RWPE2 (cell line): ENCODE measurements at regions not wholly inside any gene's neighbourhood (a gene's known extent, or its start where the extent isn't known, plus 50 kb on each side); places are given as distances from the start of the nearest gene placed in this dataset.
A peak's percentile ranks its signal among the peaks of the same experiment; 100 is the strongest.

Experiments used
- ATAC-seq: fragments of 200-7000 bp; cut with Tn5 transposase; 3 replicates; pipeline ENCODE4 v1.9.1; 2021; ENCODE audit warnings: low read depth
- DNase-seq: peaks from one replicate; pipeline ENCODE4 v3.0.0-alpha.2; 2020; ENCODE audit warnings: low spot score
- H3K27ac ChIP-seq: fragments of 450-650 bp; 2 replicates; pipeline ENCODE4 v1.5.1; 2017; ENCODE audit warnings: mild to moderate bottlenecking; ENCODE audit not compliant: poor library complexity, severe bottlenecking
- H3K27me3 ChIP-seq: fragments of 250-450 bp; sonication (Bioruptor Pico); 2 replicates; pipeline ENCODE4 v1.5.1; 2021; ENCODE audit warnings: mild to moderate bottlenecking, moderate library complexity; ENCODE audit not compliant: insufficient read depth, poor library complexity, severe bottlenecking
- H3K36me3 ChIP-seq: fragments of 250-450 bp; sonication (Bioruptor Pico); 2 replicates; pipeline ENCODE4 v1.5.1; 2020; ENCODE audit warnings: low read depth, mild to moderate bottlenecking, moderate library complexity
- H3K4me1 ChIP-seq: fragments of 250-450 bp; sonication (Bioruptor Pico); 2 replicates; pipeline ENCODE4 v1.5.1; 2021; ENCODE audit warnings: mild to moderate bottlenecking, moderate library complexity; ENCODE audit not compliant: insufficient read depth, poor library complexity, severe bottlenecking
- H3K4me3 ChIP-seq: fragments of 250-450 bp; sonication (Bioruptor Pico); 2 replicates; pipeline ENCODE4 v1.5.1; 2021; ENCODE audit warnings: mild to moderate bottlenecking, moderate library complexity; ENCODE audit not compliant: severe bottlenecking
- H3K9me3 ChIP-seq: fragments of 250-450 bp; sonication (Bioruptor Pico); 2 replicates; pipeline ENCODE4 v1.5.1; 2021; ENCODE audit warnings: mild to moderate bottlenecking, moderate library complexity; ENCODE audit not compliant: severe bottlenecking
- CTCF ChIP-seq: fragments of 450-650 bp; IDR thresholded peaks from one replicate; pipeline ENCODE4 v1.5.1; 2017; ENCODE audit warnings: mild to moderate bottlenecking, moderate library complexity; ENCODE audit not compliant: poor library complexity, severe bottlenecking

- TF ChIP-seq CTCF, result no peak
- no peak overlapping the region for H3K27ac ChIP-seq
- ATAC-seq, result no peak
- H3K36me3 ChIP-seq, result no peaks in the 10 kb centered on the region
- no peaks in the 10 kb centered on the region for H3K4me1 ChIP-seq
- DNase-seq, result no peak
- H3K9me3 ChIP-seq, result no peaks in the 10 kb centered on the region
- no peaks in the 10 kb centered on the region for H3K27me3 ChIP-seq
- H3K4me3 ChIP-seq, result no peak overlapping the region
Measured at GRCh38 chr3:124125315-124125714, 133.4 kb upstream of the ROPN1 start.

- DNase-seq (no peak), ATAC-seq (no peak)
Measured at GRCh38 chr3:124126436-124127023, 134.6 kb upstream of the ROPN1 start.

GRCh38 chr3:124131158-124131557 is 139.2 kb upstream of the ROPN1 start:
- Histone ChIP-seq H3K9me3 (no peaks in the 10 kb centered on the region), H3K4me3 (no peak overlapping the region), H3K4me1 (no peaks in the 10 kb centered on the region), H3K36me3 (no peaks in the 10 kb centered on the region), H3K27me3 (no peaks in the 10 kb centered on the region), H3K27ac (no peak overlapping the region)
- TF ChIP-seq CTCF, result no peak
- ATAC-seq (no peak), DNase-seq (no peak)

More at GRCh38 chr3:124126436-124127023, 134.6 kb upstream of the ROPN1 start:
- Histone ChIP-seq H3K27me3 (no peaks in the 10 kb centered on the region), H3K27ac (no peak overlapping the region), H3K4me3 (no peak overlapping the region), H3K4me1 (no peaks in the 10 kb centered on the region), H3K36me3 (no peaks in the 10 kb centered on the region), H3K9me3 (no peaks in the 10 kb centered on the region)
- no peak for TF ChIP-seq CTCF

GRCh38 chr3:124131580-124131979 is 139.7 kb upstream of the ROPN1 start:
- Histone ChIP-seq H3K4me1 (no peaks in the 10 kb centered on the region), H3K36me3 (no peaks in the 10 kb centered on the region), H3K27ac (no peak overlapping the region), H3K27me3 (no peaks in the 10 kb centered on the region), H3K9me3 (no peaks in the 10 kb centered on the region), H3K4me3 (no peak overlapping the region)
- TF ChIP-seq CTCF, result no peak
- DNase-seq (no peak), ATAC-seq (peak; percentile 31; the same call in 2 of the 3 replicates)

- no peaks in the 10 kb centered on the region for H3K27me3 ChIP-seq
- H3K36me3 ChIP-seq, result no peaks in the 10 kb centered on the region
- no peaks in the 10 kb centered on the region for H3K4me1 ChIP-seq
- DNase-seq (no peak), ATAC-seq (no peak)
- H3K27ac ChIP-seq, result no peak overlapping the region
- no peak overlapping the region for H3K4me3 ChIP-seq
- no peak for TF ChIP-seq CTCF
- no peaks in the 10 kb centered on the region for H3K9me3 ChIP-seq
Measured at GRCh38 chr3:124132813-124133212, 140.9 kb upstream of the ROPN1 start.
